Erythroblast (primary cell): ENCODE measurements at regions not wholly inside any gene's neighbourhood (a gene's known extent, or its start where the extent isn't known, plus 50 kb on each side); places are given as distances from the start of the nearest gene placed in this dataset.

Source experiments
- GATA1 ChIP-seq: IDR thresholded peaks from 2 replicates; pipeline ENCODE4 v1.6.1; 2011; ENCODE audit warnings: low read depth, mild to moderate bottlenecking, control low read depth, low read length, moderate library complexity
- POLR2A ChIP-seq: IDR thresholded peaks from 2 replicates; pipeline ENCODE4 v1.6.1; 2011; ENCODE audit warnings: mild to moderate bottlenecking, low read length

DNA sequence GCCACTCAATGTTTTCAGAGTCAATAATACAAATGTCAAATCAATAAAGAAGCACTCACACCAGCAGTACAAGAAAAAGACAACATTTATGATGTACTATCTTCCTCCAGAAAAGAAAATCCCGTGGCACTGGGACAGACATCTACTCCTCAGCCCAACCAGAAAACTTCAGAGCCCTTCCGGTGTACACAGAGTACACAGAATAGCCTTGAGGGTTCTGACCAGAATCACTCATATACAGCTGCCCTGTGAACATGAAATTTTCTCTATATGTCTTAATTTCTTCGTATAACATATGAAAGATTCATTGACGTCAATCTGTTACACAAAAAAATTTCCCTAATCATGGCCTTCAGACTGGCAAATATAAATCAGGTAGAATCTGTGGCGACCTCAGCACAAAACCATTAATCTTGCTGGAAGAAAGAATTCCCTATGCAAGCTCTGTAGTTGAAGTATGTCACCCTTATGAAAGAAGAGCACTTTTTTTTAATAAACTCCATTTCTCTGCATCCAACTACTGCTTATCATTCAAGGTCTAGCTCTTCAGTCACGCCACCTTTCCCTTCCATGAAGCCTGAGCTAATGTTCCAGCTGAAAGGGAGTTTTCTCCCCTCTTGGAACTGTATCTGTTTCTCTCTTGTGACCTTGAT is 53.8 kb upstream of the PLAAT1 start:
- TF ChIP-seq POLR2A (no peak), GATA1 (no peak)
